Heart right ventricle (tissue), 16 donors: ENCODE measurements at regions not wholly inside any gene's neighbourhood (a gene's known extent, or its start where the extent isn't known, plus 50 kb on each side); places are given as distances from the start of the nearest gene placed in this dataset.
"Not testable (repeated sequence)": the region's sequence is repeated elsewhere in the genome, so short reads cannot be mapped to it uniquely, and the experiment has no call there.

ENCODE experiments used
- ATAC-seq, 8 donors: fragments of 200-7000 bp; cut with Tn5 transposase; one replicate each; pipeline ENCODE4 v1.9.1; 2020; ENCODE audit warnings: mild to moderate bottlenecking in 8 of 8, moderate library complexity in 8 of 8, moderate number of reproducible peaks in 1 of 8
- DNase-seq, 2 donors: peaks; one replicate each; pipeline ENCODE4 v3.0.0-alpha.2; 2020
- H3K27ac ChIP-seq, 10 donors: fragments of 200-600 bp; sonication (generic) in 2 of 10; one replicate each; pipeline versions ENCODE4 v1.5.0 to v1.8.0; 2020 to 2022; ENCODE audit warnings: mild to moderate bottlenecking in 3 of 10
- H3K27me3 ChIP-seq, 7 donors: fragments of 200-600 bp; one replicate each; pipeline ENCODE4 v1.8.0; 2021 to 2022; ENCODE audit warnings: mild to moderate bottlenecking in 2 of 7
- H3K36me3 ChIP-seq, 9 donors: fragments of 200-600 bp; sonication (generic) in 1 of 9; one replicate each; pipeline versions ENCODE4 v1.5.0 to v1.8.0; 2020 to 2022; ENCODE audit warnings: mild to moderate bottlenecking in 2 of 9
- H3K4me1 ChIP-seq, 9 donors: fragments of 200-600 bp; sonication (generic) in 1 of 9; one replicate each; pipeline versions ENCODE4 v1.5.0 to v1.8.0; 2020 to 2022; ENCODE audit warnings: mild to moderate bottlenecking in 4 of 9
- H3K4me3 ChIP-seq, 10 donors: fragments of 200-600 bp; sonication (generic) in 2 of 10; one replicate each; pipeline versions ENCODE4 v1.5.0 to v1.8.0; 2020 to 2022; ENCODE audit warnings: mild to moderate bottlenecking in 7 of 10, moderate library complexity in 2 of 10
- H3K9me3 ChIP-seq, 11 donors: fragments of 200-600 bp in 10 of 11; sonication (generic) in 2 of 11; one replicate each; pipeline versions ENCODE4 v1.5.0 to v1.8.0; 2013 to 2022; ENCODE audit warnings: mild to moderate bottlenecking in 2 of 11, control low read depth in 1 of 11, moderate library complexity in 1 of 11
- CTCF ChIP-seq, 9 donors: fragments of 200-600 bp; sonication (generic) in 2 of 9; IDR thresholded peaks; one replicate each; pipeline versions ENCODE4 v1.5.0 to v1.8.0; 2021 to 2022; ENCODE audit warnings: antibody characterized with exemption in 9 of 9, mild to moderate bottlenecking in 5 of 9, moderate library complexity in 1 of 9
- WGBS, 2 donors: extraction: QIAGEN DNeasy Blood & Tissue Kit; methylation state at CpG; one replicate each; pipeline ENCODE4 v1.1.7; 2013; ENCODE audit warnings: inconsistent platforms in 1 of 2; 5-methylcytosine and 5-hydroxymethylcytosine counted together
- intact Hi-C, 10 donors: fragments of 100-400 bp; cut with DNase I; formaldehyde crosslinking; loops; one replicate each; pipeline versions ENCODE4 v1.11.1 to v1.14.2; 2022
- donor health status: Arrhythmogenic right ventricular cardiomyopathy.
- donor health status: ischemic (EF 13 %, LVEDD 7.1; RV severe dilation, severe dysfunction).
- donor health status: healthy with polysubstance abuse.
- donor health status: DM: no; HTN: yes; CAD: no.
- donor health status: DM: no; HTN: no; CAD: no.
- donor health status: ischemic (EF 25% LVEDD 6.9; RV normal size, moderate dysfunction).
- donor health status: ischemic (EF 25% LVEDD 5.7; RV mildly dilated, moderate dysfunction).
- donor health status: healthy.
- donor health status: DM: yes; HTN: yes; CAD: no.
- donor health status: Ischemic cardiomyopathy.
- donor health status: ischemic (EF 35%, LVEDD 5.7; RV mildly dilated, moderate dysfunction).
- donor health status: nonischemic (EF 11% LVEDD 7.7; RV severe dilation, severe dysfunction).
- donor health status: DM: yes; HTN: yes; CAD: no.
- donor health status: PGD.
- donor health status: ischemic (EF 29% LVEDD 5.4; RV normal size, mild dysfunction).
- donor health status: nonischemic (EF 23%, LVEDD 6.1; RV moderate dilation, normal function).

GRCh38 chr18:8529609-8530008 lies 79.6 kb upstream of the RAB12 start:
- Histone ChIP-seq H3K9me3 (peaks cover 0 to 37% (median 19%) of the 10 kb centered on the region in 11 donors), H3K36me3 (no peaks in the 10 kb centered on the region), H3K27me3 (no peaks in the 10 kb centered on the region), H3K4me3 (no peak overlapping the region), H3K27ac (no peak overlapping the region), H3K4me1 (no peaks in the 10 kb centered on the region)
- intact Hi-C loops: loop anchor here in 1 of 10 donors (10.0 kb wide), 1 partner anchor 75 kb away; the partner anchor contains the start of gene RAB12
- DNase-seq: no peak
- ATAC-seq: no peak
- no peak for TF ChIP-seq CTCF (IDR thresholded peaks at IDR 0.05)
- 72 to 82% methylated on average over 2 of the region's 2 CpGs for WGBS, 2 donors

GRCh38 chr18:8531084-8531483 lies 78.2 kb upstream of the RAB12 start:
- H3K36me3 ChIP-seq, H3K4me1 ChIP-seq, ATAC-seq, H3K27me3 ChIP-seq, DNase-seq, H3K27ac ChIP-seq, H3K4me3 ChIP-seq, intact Hi-C loops: not testable (repeated sequence)
- peaks cover 0 to 37% (median 19%) of the 10 kb centered on the region in 11 donors for H3K9me3 ChIP-seq
- WGBS, 2 donors: 82 to 100% methylated on average over 2 of the region's 2 CpGs

- no peak for TF ChIP-seq CTCF (IDR thresholded peaks at IDR 0.05)
- Histone ChIP-seq H3K27ac (no peak overlapping the region), H3K27me3 (no peaks in the 10 kb centered on the region), H3K9me3 (peaks cover 0 to 20% (median 13%) of the 10 kb centered on the region in 11 donors), H3K4me1 (no peaks in the 10 kb centered on the region), H3K4me3 (no peak overlapping the region), H3K36me3 (no peaks in the 10 kb centered on the region)
- DNase-seq (no peak), ATAC-seq (no peak)
- WGBS, 2 donors: 60 to 72% methylated on average over 11 of the region's 11 CpGs
- intact Hi-C loops: loop anchor here in 1 of 10 donors (5.0 kb wide), 1 partner anchor 406 kb away; no protein-coding TSS in a partner anchor
These were observed 73.0 kb upstream of the RAB12 start for GRCh38 chr18:8536231-8536630.

- DNase-seq (no peak), ATAC-seq (peak in 4 of 8 donors; percentile 33 to 45 (median 39))
- no peak for TF ChIP-seq CTCF (IDR thresholded peaks at IDR 0.05)
- H3K9me3 ChIP-seq: peaks cover 0 to 13% (median 6%) of the 10 kb centered on the region in 11 donors
- H3K4me1 ChIP-seq: no peaks in the 10 kb centered on the region
- WGBS, 2 donors: 71 to 78% methylated on average over 14 of the region's 14 CpGs
- intact Hi-C loops: loop anchor here in 1 of 10 donors (5.0 kb wide), 1 partner anchor 405 kb away; no protein-coding TSS in a partner anchor
- H3K4me3 ChIP-seq: no peak overlapping the region
- H3K36me3 ChIP-seq: no peaks in the 10 kb centered on the region
- no peak overlapping the region for H3K27ac ChIP-seq
- no peaks in the 10 kb centered on the region for H3K27me3 ChIP-seq
These were observed 72.3 kb upstream of the RAB12 start for GRCh38 chr18:8536922-8537321.

GRCh38 chr18:8537400-8537799 lies 71.8 kb upstream of the RAB12 start:
- Histone ChIP-seq H3K9me3 (peaks cover 0 to 8% (median 4%) of the 10 kb centered on the region in 11 donors), H3K4me3 (no peak overlapping the region), H3K27me3 (no peaks in the 10 kb centered on the region), H3K36me3 (no peaks in the 10 kb centered on the region), H3K27ac (no peak overlapping the region), H3K4me1 (no peaks in the 10 kb centered on the region)
- no peak for ATAC-seq
- no peak for DNase-seq
- no peak for TF ChIP-seq CTCF (IDR thresholded peaks at IDR 0.05)
- intact Hi-C loops: loop anchor here in 1 of 10 donors (5.0 kb wide), 1 partner anchor 405 kb away; no protein-coding TSS in a partner anchor
- WGBS, 2 donors: 89 to 92% methylated on average over 17 of the region's 17 CpGs
